DND-41 (cell line): ENCODE measurements at regions not wholly inside any gene's neighbourhood (a gene's known extent, or its start where the extent isn't known, plus 50 kb on each side); places are given as distances from the start of the nearest gene placed in this dataset.

Experiments
- ATAC-seq: fragments of 200-7000 bp; cut with Tn5 transposase; 3 replicates; pipeline ENCODE4 v1.9.1; 2021; ENCODE audit warnings: low read depth; ENCODE audit not compliant: insufficient read depth
- DNase-seq: peaks from one replicate; pipeline ENCODE4 v3.0.0-alpha.2; 2020
- H2AFZ ChIP-seq: 2 replicates; pipeline ENCODE4 v1.6.0; 2012; ENCODE audit warnings: low read depth, low read length
- H3K27ac ChIP-seq: 2 replicates; pipeline ENCODE4 v1.5.1; 2012; ENCODE audit warnings: low read length, inconsistent platforms
- H3K27me3 ChIP-seq: fragments of 200-600 bp; sonication (generic); 2 replicates; pipeline ENCODE4 v1.6.0; 2012; ENCODE audit warnings: low read length, mild to moderate bottlenecking, inconsistent platforms; ENCODE audit not compliant: insufficient read depth, poor library complexity
- H3K36me3 ChIP-seq: 2 replicates; pipeline ENCODE4 v1.5.1; 2012; ENCODE audit warnings: low read length, inconsistent platforms; ENCODE audit not compliant: insufficient read depth
- H3K4me1 ChIP-seq: 2 replicates; pipeline ENCODE4 v1.5.1; 2012; ENCODE audit warnings: mild to moderate bottlenecking, low read length; ENCODE audit not compliant: insufficient read depth
- H3K4me2 ChIP-seq: 2 replicates; pipeline ENCODE4 v1.6.0; 2012; ENCODE audit warnings: mild to moderate bottlenecking, moderate library complexity, low read length, inconsistent platforms; ENCODE audit not compliant: insufficient read depth
- H3K4me3 ChIP-seq, 2 experiments: fragments of 200-600 bp in 1 of 2; shearing (Covaris generic) in 1 of 2; 2 replicates each; pipeline ENCODE4 v1.5.1; 2012 to 2016; ENCODE audit warnings: inconsistent platforms in 2 of 2, low read length in 2 of 2, mild to moderate bottlenecking in 2 of 2, low read depth in 1 of 2, moderate library complexity in 1 of 2
- H3K79me2 ChIP-seq: 2 replicates; pipeline ENCODE4 v1.6.0; 2012; ENCODE audit warnings: low read length, inconsistent platforms; ENCODE audit not compliant: insufficient read depth
- H3K9ac ChIP-seq: 2 replicates; pipeline ENCODE4 v1.6.0; 2012; ENCODE audit warnings: low read depth, mild to moderate bottlenecking, inconsistent platforms, low read length, moderate library complexity
- H3K9me3 ChIP-seq: 2 replicates; pipeline ENCODE4 v1.5.1; 2012; ENCODE audit warnings: low read length, moderate library complexity, mild to moderate bottlenecking, inconsistent platforms; ENCODE audit not compliant: insufficient read depth, severe bottlenecking
- H4K20me1 ChIP-seq: 2 replicates; pipeline ENCODE4 v1.6.0; 2012; ENCODE audit warnings: low read length; ENCODE audit not compliant: insufficient read depth
- EZH2 ChIP-seq: IDR thresholded peaks from 3 replicates; pipeline ENCODE4 v1.6.1; 2012; ENCODE audit warnings: borderline replicate concordance, low read depth, mild to moderate bottlenecking, moderate library complexity, low read length, inconsistent platforms; ENCODE audit not compliant: severe bottlenecking
- TF ChIP-seq, protein P1 (sequence below): IDR thresholded peaks from 2 replicates; pipeline ENCODE4 v1.5.1; 2012; ENCODE audit warnings: borderline replicate concordance, low read length, moderate library complexity, mild to moderate bottlenecking; ENCODE audit not compliant: poor library complexity, severe bottlenecking; ENCODE audit errors: extremely low read depth

DNA sequence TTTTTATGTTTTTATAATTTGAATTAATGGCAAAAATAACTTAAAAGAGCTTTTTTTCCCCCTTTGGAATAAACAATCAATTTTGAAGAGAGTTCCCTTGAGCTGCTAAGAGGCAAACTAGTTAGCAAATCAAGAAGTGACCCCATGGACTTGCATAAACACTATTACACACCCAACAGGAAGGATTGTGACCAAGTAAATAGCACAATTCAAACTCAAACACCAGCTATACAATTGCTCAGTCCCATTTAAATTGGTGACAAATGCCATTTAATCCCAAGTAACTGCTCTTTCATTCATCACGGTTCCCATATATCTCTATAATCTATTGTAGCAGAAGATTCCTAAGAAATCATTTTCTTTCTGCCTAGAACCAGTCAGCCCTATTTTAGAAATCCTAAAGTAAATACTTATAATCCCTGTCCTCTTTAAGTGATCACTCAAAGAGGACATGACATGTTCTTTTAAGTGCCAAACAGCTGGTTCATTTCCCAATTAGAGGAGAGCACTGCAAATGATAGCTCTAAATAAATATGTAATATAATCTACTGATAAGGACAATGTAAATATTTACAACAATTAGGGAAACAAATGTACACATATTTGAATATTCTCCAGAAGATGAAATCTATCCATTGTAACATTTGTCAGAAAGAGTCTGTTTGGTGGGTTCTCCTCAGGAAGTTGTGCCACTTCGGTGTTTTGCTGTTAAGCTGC, 137.8 kb upstream of the ADAMTS9 start:
- ATAC-seq (no peak), DNase-seq (no peak)
- Histone ChIP-seq H3K4me2 (no peak overlapping the region), H3K27me3 (no peaks in the 10 kb centered on the region), H3K79me2 (no peaks in the 10 kb centered on the region), H3K9me3 (no peaks in the 10 kb centered on the region), H3K4me3 (no peak overlapping the region), H2AFZ (no peak overlapping the region), H3K4me1 (no peaks in the 10 kb centered on the region), H3K27ac (no peak overlapping the region), H4K20me1 (no peaks in the 10 kb centered on the region), H3K9ac (no peak overlapping the region), H3K36me3 (no peaks in the 10 kb centered on the region)
- TF ChIP-seq EZH2: no peak
- TF ChIP-seq, protein P1, sequence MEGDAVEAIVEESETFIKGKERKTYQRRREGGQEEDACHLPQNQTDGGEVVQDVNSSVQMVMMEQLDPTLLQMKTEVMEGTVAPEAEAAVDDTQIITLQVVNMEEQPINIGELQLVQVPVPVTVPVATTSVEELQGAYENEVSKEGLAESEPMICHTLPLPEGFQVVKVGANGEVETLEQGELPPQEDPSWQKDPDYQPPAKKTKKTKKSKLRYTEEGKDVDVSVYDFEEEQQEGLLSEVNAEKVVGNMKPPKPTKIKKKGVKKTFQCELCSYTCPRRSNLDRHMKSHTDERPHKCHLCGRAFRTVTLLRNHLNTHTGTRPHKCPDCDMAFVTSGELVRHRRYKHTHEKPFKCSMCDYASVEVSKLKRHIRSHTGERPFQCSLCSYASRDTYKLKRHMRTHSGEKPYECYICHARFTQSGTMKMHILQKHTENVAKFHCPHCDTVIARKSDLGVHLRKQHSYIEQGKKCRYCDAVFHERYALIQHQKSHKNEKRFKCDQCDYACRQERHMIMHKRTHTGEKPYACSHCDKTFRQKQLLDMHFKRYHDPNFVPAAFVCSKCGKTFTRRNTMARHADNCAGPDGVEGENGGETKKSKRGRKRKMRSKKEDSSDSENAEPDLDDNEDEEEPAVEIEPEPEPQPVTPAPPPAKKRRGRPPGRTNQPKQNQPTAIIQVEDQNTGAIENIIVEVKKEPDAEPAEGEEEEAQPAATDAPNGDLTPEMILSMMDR: no peak

DNA sequence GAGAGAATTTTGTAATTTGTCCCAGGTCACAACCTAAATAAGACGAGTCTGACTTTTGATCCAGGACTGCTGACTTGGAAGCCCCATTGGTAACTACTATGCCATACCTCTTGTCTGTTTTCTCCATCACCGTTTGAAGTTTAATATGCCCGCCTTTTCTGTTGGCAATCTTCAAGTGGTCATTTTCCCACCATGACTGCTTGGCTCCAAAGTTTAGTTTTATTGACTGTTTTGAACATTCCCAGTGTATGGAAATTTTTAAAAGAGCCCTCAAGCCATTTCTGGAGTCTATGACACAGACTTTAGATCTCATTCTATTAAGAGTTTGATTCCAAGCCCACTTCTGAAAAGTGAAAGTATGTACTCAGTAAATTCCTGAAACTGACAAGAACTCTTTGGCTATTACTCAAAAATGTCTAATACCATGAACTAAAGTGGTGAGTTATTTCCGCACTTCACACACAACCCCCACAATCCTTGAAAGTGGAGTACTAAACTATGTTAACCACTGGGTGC, 136.7 kb upstream of the ADAMTS9 start:
- DNase-seq (no peak), ATAC-seq (no peak)
- Histone ChIP-seq H3K9ac (no peak overlapping the region), H4K20me1 (no peaks in the 10 kb centered on the region), H3K4me2 (no peak overlapping the region), H3K9me3 (no peaks in the 10 kb centered on the region), H3K79me2 (no peaks in the 10 kb centered on the region), H3K27me3 (no peaks in the 10 kb centered on the region), H3K27ac (no peak overlapping the region), H3K36me3 (no peaks in the 10 kb centered on the region), H3K4me1 (no peaks in the 10 kb centered on the region), H2AFZ (no peak overlapping the region), H3K4me3 (no peak overlapping the region)
- TF ChIP-seq EZH2: no peak
- TF ChIP-seq, protein P1: no peak

GRCh38 chr3:64818196-64818595, 130.4 kb upstream of the ADAMTS9 start:
- no peak overlapping the region for H2AFZ ChIP-seq
- H3K79me2 ChIP-seq: no peaks in the 10 kb centered on the region
- H3K36me3 ChIP-seq: no peaks in the 10 kb centered on the region
- H3K4me2 ChIP-seq: no peak overlapping the region
- DNase-seq (no peak), ATAC-seq (no peak)
- H4K20me1 ChIP-seq: no peaks in the 10 kb centered on the region
- no peak overlapping the region for H3K27ac ChIP-seq
- no peak overlapping the region for H3K9ac ChIP-seq
- TF ChIP-seq, protein P1: no peak
- no peak for TF ChIP-seq EZH2
- H3K4me1 ChIP-seq: no peaks in the 10 kb centered on the region
- H3K4me3 ChIP-seq: no peak overlapping the region
- no peaks in the 10 kb centered on the region for H3K9me3 ChIP-seq
- no peaks in the 10 kb centered on the region for H3K27me3 ChIP-seq
